ENCODE measurements at regions not wholly inside any gene's neighbourhood (a gene's known extent, or its start where the extent isn't known, plus 50 kb on each side); places are given as distances from the start of the nearest gene placed in this dataset.

DNA sequence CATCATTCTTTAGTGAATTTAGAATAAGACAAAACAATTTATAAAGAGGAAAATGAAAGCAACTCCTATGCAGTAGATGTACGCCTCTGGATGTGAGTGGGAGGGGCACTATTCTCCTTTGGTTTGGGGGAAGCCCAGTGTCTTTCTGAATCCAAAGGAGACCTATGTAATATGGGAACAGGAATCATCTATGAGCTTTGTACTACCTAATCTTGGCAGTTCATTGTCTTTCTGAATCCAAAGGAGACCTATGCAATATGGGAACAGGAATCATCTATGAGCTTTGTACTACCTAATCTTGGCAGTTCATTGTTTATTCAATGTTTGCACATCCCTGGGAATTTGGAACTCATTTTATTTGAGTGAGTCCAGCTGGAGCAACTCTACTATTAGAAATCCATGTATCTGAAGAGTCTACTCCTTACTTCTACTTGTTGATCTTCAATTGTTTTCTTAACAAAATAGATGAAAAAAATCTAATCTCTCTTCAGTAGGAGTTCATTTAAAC is 401.1 kb upstream of the LRATD1 start:
- H3K9me3 Mint-ChIP-seq = no peaks in the 10 kb centered on the region
- no peak overlapping the region for H3K4me3 Mint-ChIP-seq
- no peak overlapping the region for H3K27ac Mint-ChIP-seq
- H3K36me3 Mint-ChIP-seq (ENCODE audit: low read depth) = no peaks in the 10 kb centered on the region
- DNase-seq = no peak
- intact Hi-C loops (cut with micrococcal nuclease) = no loop called here
- no peaks in the 10 kb centered on the region for H3K27me3 Mint-ChIP-seq
- H3K4me1 Mint-ChIP-seq = no peaks in the 10 kb centered on the region

DNA sequence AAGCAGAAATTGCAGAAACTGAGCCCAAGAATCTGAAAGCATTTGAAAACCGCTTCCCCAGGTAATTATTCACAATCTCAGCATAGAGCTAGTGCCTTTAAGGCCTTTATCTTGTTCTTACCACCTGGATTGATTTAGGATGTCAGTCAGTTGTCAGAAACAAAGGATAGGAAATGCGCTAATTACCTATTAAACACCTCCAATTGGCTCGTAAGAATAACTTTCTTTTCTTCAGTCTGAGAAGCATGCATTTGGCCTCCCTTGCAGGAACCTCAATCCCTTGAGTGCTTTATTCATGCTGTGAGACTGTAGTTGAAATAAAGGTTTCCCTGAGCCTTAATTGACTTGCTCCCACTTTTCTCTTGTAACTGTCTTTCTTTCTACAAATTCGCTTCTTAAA is 400.3 kb upstream of the LRATD1 start:
- no peaks in the 10 kb centered on the region for H3K27me3 Mint-ChIP-seq
- intact Hi-C loops (cut with micrococcal nuclease) = no loop called here
- no peak for DNase-seq
- H3K36me3 Mint-ChIP-seq (ENCODE audit: low read depth) = no peaks in the 10 kb centered on the region
- H3K4me3 Mint-ChIP-seq = no peak overlapping the region
- no peaks in the 10 kb centered on the region for H3K9me3 Mint-ChIP-seq
- H3K27ac Mint-ChIP-seq = no peak overlapping the region
- no peaks in the 10 kb centered on the region for H3K4me1 Mint-ChIP-seq

DNA sequence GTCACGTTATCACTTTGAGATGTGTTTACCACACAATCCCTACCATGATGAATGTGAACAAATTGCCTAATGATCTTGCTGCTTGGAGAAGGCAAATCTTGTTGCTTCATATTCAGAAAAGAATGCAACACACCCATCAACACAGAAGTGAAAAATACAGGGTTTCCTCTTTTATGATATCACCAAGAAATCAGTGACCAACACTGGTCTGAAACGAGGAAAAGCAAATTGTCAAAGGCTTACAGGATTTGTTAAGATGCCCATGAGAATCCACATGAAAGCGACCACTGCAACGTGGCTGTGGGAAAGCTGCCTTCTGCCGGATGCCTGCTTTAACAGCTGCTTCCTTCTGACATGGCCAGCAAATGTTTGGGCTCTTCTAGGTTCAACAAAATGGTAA is 397.6 kb upstream of the LRATD1 start:
- intact Hi-C loops (cut with micrococcal nuclease) = no loop called here

DNA sequence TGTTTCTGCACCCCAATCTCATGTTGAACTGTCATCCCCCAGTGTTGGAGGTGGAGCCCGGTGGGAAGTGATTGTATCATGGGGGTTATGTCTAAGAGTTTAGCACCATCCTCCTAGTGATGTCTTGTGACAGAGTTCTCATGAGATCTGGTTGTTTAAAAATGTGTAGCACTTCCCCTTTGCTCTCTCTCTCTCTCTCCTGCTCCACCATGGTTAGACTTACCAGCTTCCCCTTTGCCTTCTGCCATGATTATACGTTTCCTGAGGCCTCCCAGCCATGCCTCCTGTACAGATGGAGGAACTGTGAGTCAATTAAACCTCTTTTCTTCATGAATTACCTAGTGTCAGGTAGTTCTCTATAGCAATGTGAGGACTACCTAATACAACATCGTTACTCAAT is 396.9 kb upstream of the LRATD1 start:
- DNase-seq = no peak
- Mint-ChIP-seq H3K27ac (no peak overlapping the region), H3K27me3 (no peaks in the 10 kb centered on the region), H3K4me1 (no peaks in the 10 kb centered on the region), H3K9me3 (no peaks in the 10 kb centered on the region), H3K4me3 (no peak overlapping the region), H3K36me3 (ENCODE audit: low read depth) (no peaks in the 10 kb centered on the region)
- intact Hi-C loops (cut with micrococcal nuclease) = no loop called here

More for the DNA sequence above, 397.6 kb upstream of the LRATD1 start:
- Mint-ChIP-seq H3K4me3 (no peak overlapping the region), H3K27me3 (no peaks in the 10 kb centered on the region), H3K9me3 (no peaks in the 10 kb centered on the region), H3K27ac (no peak overlapping the region), H3K4me1 (no peaks in the 10 kb centered on the region), H3K36me3 (ENCODE audit: low read depth) (no peaks in the 10 kb centered on the region)
- DNase-seq = no peak

DNA sequence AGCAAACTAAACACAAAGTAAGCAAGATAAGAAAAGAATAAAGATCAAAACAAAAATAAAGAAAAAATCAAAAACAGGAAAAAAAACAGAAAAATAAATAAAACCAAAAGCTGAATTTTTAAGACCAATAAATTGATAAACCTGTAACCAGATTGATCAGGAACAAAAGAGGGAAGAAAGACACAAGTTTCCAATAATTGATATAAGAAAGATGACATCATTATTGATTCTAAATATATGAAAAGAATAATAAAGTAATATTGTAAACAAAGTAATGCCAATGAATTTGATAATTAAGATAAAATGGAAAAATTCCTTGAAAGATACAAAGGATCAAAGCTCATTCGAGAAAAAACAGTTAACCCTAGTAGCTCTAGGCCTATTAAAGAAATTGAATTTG is 394.6 kb upstream of the LRATD1 start:
- Mint-ChIP-seq H3K27ac (no peak overlapping the region), H3K4me3 (no peak overlapping the region), H3K4me1 (no peaks in the 10 kb centered on the region), H3K27me3 (no peaks in the 10 kb centered on the region), H3K36me3 (ENCODE audit: low read depth) (no peaks in the 10 kb centered on the region), H3K9me3 (peaks cover 3% of the 10 kb centered on the region)
- no peak for DNase-seq
- intact Hi-C loops (cut with micrococcal nuclease) = no loop called here

DNA sequence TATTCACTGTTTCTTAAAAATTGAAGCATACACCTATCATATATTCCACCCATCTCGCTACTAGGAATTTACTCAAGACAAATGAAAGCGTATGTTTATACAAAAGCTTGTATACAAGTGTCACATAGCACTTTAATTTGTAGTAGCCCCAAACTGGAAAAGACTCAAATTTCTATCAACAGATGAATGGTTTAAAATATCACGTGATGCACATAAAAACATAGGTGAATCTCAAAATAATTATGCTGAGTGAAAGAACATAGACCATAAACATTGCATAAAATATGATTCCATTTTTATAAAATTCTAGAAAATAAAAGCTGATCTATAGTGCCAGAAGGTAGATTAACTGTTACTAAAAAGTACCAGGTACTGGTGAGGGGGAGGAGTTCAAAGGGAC is 392.9 kb upstream of the LRATD1 start:
- no peaks in the 10 kb centered on the region for H3K27me3 Mint-ChIP-seq
- no peak overlapping the region for H3K27ac Mint-ChIP-seq
- H3K36me3 Mint-ChIP-seq (ENCODE audit: low read depth) = no peaks in the 10 kb centered on the region
- H3K9me3 Mint-ChIP-seq = peaks cover 3% of the 10 kb centered on the region
- H3K4me1 Mint-ChIP-seq = no peaks in the 10 kb centered on the region
- intact Hi-C loops (cut with micrococcal nuclease) = no loop called here
- no peak overlapping the region for H3K4me3 Mint-ChIP-seq
- DNase-seq = no peak

DNA sequence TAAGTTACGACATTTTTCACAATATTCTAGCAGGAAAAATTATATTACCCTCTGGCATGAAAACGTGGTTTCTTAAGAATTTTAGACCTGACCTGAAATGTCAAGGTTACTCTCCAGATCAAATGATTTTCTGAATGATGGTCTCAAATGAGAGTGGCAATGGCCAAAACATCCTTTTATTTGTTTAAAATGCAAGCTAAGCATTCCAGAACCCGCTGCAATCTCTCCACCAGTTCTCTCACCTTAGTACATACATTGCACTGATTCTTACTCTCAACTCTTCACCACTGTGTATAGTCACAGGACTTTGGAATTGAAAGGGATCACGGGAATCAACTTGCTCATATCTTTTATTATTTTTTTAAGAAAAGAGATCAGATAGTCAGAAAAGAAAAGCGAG is 391.6 kb upstream of the LRATD1 start:
- Mint-ChIP-seq H3K9me3 (peaks cover 3% of the 10 kb centered on the region), H3K27ac (no peak overlapping the region), H3K4me1 (no peaks in the 10 kb centered on the region), H3K27me3 (no peaks in the 10 kb centered on the region), H3K4me3 (no peak overlapping the region), H3K36me3 (ENCODE audit: low read depth) (no peaks in the 10 kb centered on the region)
- no peak for DNase-seq
- intact Hi-C loops (cut with micrococcal nuclease) = no loop called here

DNA sequence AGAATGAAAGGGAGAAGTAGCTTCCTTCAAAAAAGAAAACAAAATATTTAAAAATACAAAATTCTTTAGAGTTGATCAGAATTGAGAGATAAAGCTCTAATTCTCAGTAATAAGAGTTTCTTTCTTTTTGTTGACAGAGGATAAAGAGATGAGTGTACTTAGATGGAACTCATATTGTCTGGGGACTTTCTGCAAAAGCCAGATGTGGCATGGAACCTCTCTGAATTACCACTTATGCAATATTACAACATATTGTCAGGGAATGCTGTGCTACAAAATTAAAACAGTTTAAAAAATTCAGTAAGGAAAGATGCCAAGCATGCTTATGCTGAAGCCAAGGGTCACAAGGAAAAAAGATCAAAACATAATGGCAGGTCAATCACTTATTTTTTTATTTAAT is 386.6 kb upstream of the LRATD1 start:
- no peaks in the 10 kb centered on the region for H3K27me3 Mint-ChIP-seq
- peaks cover 3% of the 10 kb centered on the region for H3K9me3 Mint-ChIP-seq
- H3K36me3 Mint-ChIP-seq (ENCODE audit: low read depth) = no peaks in the 10 kb centered on the region
- no peak for DNase-seq
- intact Hi-C loops (cut with micrococcal nuclease) = no loop called here
- no peaks in the 10 kb centered on the region for H3K4me1 Mint-ChIP-seq
- no peak overlapping the region for H3K27ac Mint-ChIP-seq
- H3K4me3 Mint-ChIP-seq = no peak overlapping the region

DNA sequence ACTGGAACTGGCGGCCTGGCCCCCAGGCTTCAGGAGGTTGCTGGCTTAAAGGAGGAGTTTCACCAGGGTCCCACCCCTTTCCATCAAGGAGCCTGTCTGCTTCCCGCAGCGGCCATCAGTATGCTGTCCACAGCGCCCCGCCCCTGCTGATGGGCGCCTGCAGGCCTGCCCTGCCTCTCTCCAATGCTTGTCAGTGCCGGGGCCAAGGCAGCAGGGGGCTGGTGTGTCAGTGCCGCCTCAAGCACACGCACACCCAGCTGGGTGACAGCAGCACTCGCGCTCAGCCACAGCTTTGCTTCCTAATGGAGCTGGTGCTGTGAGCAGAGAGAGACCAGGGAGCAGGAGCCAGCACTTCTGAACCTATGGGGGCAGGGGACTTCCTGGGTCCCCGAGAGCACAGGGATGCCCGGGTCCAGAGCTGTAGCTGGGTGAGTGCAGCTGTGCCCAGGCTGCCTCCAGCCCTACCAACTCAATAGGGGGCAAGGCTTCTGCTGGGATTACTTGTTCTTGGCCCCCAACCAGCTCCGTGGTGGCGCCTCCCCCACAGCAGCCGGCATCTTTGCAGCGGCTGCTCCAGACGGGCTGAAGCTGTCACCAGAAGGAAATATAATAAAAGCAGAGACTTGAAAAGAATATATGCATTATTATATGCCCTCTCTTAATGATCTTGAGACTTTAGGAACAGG is 377.2 kb upstream of the LRATD1 start:
- Mint-ChIP-seq H3K4me3 (no peak overlapping the region), H3K9me3 (peaks cover 4% of the 10 kb centered on the region), H3K4me1 (no peaks in the 10 kb centered on the region), H3K27me3 (no peaks in the 10 kb centered on the region), H3K36me3 (ENCODE audit: low read depth) (no peaks in the 10 kb centered on the region), H3K27ac (no peak overlapping the region)
- no peak for DNase-seq
- intact Hi-C loops (cut with micrococcal nuclease) = no loop called here

DNA sequence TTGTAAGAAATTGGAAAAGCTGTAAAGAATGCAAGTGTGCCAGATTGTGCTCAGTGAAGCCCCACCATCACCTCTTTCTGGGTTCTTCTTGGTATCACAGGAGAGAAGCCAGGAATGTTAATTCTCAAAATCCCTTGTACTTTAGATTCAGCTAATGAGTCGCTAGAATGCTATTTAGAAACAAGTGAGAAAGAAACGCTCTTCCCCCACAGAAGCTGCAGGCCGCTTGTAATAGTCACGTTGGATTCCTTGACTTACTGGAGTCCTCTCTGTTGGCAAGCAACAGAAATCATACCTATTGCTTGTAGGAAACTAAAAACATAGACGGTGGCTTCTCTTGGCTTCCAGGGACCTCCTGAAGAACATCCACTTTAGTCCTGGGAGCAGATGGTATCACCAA is 375.6 kb upstream of the LRATD1 start:
- Mint-ChIP-seq H3K9me3 (no peaks in the 10 kb centered on the region), H3K4me3 (no peak overlapping the region), H3K27me3 (no peaks in the 10 kb centered on the region), H3K4me1 (no peaks in the 10 kb centered on the region), H3K36me3 (ENCODE audit: low read depth) (no peaks in the 10 kb centered on the region), H3K27ac (no peak overlapping the region)
- no peak for DNase-seq
- intact Hi-C loops (cut with micrococcal nuclease) = no loop called here

DNA sequence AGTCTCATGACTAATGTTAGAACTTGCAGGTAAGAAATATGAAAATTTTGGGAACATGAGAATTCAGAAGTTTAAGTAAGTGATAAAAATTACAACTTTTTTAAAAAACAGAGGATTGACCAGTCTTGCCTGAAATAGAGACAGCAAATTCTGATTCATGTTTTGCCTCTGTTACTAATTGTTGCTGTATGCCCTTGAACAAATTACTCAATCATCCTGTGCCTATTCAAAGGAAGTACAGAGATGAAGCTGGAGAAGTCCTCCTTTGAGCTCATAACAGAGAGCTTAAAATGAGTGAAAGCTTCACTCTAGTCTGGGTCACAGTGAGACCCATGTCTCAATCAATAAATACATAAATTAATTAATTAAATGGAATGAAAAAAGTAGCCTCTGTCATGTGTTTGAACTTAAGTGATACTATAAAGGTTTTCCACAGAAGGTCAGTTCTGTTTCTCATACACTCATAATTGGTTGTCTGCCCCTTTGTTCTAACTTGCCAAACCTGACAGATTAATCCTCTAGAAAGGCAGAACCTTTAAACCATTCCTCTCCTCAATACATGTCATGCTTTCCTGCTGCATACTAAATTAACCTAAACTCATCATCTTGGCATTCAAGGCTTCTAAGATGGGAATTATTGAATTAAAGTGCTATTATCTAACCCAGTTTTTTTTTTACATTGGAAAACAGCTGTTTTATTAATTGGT is 374.6 kb upstream of the LRATD1 start:
- Mint-ChIP-seq H3K27me3 (no peaks in the 10 kb centered on the region), H3K4me1 (no peaks in the 10 kb centered on the region), H3K36me3 (ENCODE audit: low read depth) (no peaks in the 10 kb centered on the region), H3K4me3 (no peak overlapping the region), H3K9me3 (no peaks in the 10 kb centered on the region), H3K27ac (no peak overlapping the region)
- intact Hi-C loops (cut with micrococcal nuclease) = no loop called here
- no peak for DNase-seq

DNA sequence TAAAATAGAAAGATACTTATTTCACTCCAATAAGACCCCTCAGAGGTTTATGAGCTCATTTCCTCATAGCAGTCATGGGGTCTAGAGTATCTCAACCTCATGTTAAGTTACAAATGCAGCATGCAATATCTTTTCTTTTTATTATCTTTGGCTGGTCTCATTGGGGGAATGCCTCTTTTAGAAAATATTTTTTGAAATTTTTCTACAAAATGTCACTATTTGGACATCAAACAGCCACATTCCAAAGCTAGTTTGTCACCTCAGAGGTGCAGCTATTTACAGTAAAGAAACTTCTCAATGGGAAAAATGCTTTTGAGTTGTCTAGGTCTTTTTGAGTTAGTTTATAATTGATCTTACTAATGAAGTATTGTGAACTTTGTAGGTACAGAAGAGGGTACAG is 370.7 kb upstream of the LRATD1 start:
- no peak for DNase-seq
- Mint-ChIP-seq H3K9me3 (no peaks in the 10 kb centered on the region), H3K36me3 (ENCODE audit: low read depth) (no peaks in the 10 kb centered on the region), H3K27me3 (no peaks in the 10 kb centered on the region), H3K27ac (no peak overlapping the region), H3K4me3 (no peak overlapping the region), H3K4me1 (no peaks in the 10 kb centered on the region)
- intact Hi-C loops (cut with micrococcal nuclease) = no loop called here

DNA sequence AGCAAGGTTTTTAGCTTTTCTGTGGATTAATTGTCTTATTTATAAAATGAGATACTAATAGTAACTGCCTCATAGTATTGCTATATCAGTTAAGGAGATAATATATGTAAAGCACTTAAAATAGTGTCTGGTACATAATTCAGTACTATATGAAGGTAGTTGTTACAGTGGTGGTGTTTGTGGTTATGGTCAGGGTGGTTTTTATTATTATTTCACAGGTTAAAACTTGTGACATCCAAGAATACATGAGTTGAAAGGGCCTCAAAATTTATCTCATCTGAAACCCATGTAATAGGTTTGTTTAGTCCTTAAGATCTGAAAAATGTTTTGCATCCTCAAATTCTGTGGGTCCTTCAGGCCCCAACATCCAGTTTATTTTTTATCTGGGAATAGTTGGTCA is 369.5 kb upstream of the LRATD1 start:
- H3K27me3 Mint-ChIP-seq = no peaks in the 10 kb centered on the region
- intact Hi-C loops (cut with micrococcal nuclease) = no loop called here
- H3K27ac Mint-ChIP-seq = no peak overlapping the region

DNA sequence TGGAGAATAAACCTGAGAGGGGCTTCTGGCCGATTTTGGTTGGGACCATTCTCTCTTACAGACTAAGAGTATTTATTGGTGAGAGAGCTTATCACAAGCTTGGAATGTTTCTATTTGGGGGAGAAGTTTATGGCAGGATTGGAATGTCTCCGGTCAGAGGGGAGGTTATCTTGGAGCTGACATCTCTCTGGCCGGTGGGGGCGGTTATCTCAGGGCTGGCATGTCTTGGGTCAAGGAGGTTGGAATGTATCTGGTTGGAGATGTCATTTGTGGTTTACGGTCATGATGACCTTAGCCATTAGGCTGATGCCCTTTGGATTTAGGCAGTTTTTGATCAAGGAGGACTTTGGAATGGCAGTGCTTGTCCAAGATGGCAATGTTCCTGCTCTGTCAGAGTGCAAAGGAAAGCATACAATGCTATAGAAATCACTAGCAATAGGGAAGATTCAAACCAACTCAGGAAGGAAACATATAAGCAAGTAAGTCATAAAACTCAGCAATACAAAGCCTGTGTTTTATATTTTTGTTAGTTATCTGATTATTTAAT is 362.4 kb upstream of the LRATD1 start:
- intact Hi-C loops (cut with micrococcal nuclease) = no loop called here
- Mint-ChIP-seq H3K36me3 (ENCODE audit: low read depth) (no peaks in the 10 kb centered on the region), H3K9me3 (no peaks in the 10 kb centered on the region), H3K27me3 (no peaks in the 10 kb centered on the region), H3K4me3 (no peak overlapping the region), H3K4me1 (no peaks in the 10 kb centered on the region), H3K27ac (no peak overlapping the region)
- no peak for DNase-seq

More for the DNA sequence above, 369.5 kb upstream of the LRATD1 start:
- H3K4me3 Mint-ChIP-seq = no peak overlapping the region
- no peaks in the 10 kb centered on the region for H3K9me3 Mint-ChIP-seq
- H3K36me3 Mint-ChIP-seq (ENCODE audit: low read depth) = no peaks in the 10 kb centered on the region
- DNase-seq = no peak
- H3K4me1 Mint-ChIP-seq = no peaks in the 10 kb centered on the region
